ENCODE measurements at regions not wholly inside any gene's neighbourhood (a gene's known extent, or its start where the extent isn't known, plus 50 kb on each side); places are given as distances from the start of the nearest gene placed in this dataset.

DNA sequence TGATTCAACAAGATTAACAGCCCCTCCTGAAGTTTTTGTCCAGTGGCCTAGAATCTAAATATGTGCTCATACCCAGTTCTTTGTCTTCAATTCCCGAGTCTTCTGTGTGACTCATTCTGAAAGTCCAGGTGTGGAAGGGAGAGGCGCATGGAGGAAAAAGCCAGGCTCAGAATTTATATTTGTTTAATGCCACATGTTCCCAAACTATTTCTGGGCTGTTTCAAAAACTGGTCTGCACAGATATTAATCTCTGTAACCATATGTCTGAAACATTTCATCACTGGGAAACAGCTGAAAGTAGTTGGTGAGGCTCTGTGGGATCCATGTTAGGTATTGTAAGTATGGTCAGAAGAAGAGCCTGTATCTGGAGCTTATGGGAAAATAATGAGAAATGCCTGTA is 266.0 kb downstream of the PAX1 start:
- TF ChIP-seq, protein P1, sequence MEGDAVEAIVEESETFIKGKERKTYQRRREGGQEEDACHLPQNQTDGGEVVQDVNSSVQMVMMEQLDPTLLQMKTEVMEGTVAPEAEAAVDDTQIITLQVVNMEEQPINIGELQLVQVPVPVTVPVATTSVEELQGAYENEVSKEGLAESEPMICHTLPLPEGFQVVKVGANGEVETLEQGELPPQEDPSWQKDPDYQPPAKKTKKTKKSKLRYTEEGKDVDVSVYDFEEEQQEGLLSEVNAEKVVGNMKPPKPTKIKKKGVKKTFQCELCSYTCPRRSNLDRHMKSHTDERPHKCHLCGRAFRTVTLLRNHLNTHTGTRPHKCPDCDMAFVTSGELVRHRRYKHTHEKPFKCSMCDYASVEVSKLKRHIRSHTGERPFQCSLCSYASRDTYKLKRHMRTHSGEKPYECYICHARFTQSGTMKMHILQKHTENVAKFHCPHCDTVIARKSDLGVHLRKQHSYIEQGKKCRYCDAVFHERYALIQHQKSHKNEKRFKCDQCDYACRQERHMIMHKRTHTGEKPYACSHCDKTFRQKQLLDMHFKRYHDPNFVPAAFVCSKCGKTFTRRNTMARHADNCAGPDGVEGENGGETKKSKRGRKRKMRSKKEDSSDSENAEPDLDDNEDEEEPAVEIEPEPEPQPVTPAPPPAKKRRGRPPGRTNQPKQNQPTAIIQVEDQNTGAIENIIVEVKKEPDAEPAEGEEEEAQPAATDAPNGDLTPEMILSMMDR (IDR thresholded peaks at IDR 0.05; ENCODE audit: low read depth, low read length, poor library complexity, severe bottlenecking), result no peak
- TF ChIP-seq EZH2phosphoT487 (IDR thresholded peaks at IDR 0.05; ENCODE audit: borderline replicate concordance, low read length), result no peak

Data from DOHH2 (cell line).